Panc1 (cell line): ENCODE measurements at regions not wholly inside any gene's neighbourhood (a gene's known extent, or its start where the extent isn't known, plus 50 kb on each side); places are given as distances from the start of the nearest gene placed in this dataset.

Experiments used
- ATAC-seq: fragments of 200-7000 bp; cut with Tn5 transposase; 2 replicates; pipeline ENCODE4 v1.9.1; 2020; ENCODE audit warnings: mild to moderate bottlenecking, moderate library complexity
- BruUV-seq: library from RNA; stranded (reverse); fragments of 400-500 nt; replicated peaks from 2 replicates; lab custom pipeline; 2021; lab: Mats Ljungman, UMichigan
- CTCF ChIA-PET: fragments of 300-600 bp; sonication (Branson Sonifier 250); formaldehyde crosslinking; loops from one replicate; lab custom pipeline; 2022; ENCODE audit warnings: antibody characterized with exemption; lab: Charles Lee
- POLR2A ChIA-PET: fragments of 300-600 bp; sonication (Branson Sonifier 250); formaldehyde crosslinking; loops from one replicate; lab custom pipeline; 2022; ENCODE audit warnings: antibody characterized with exemption; lab: Charles Lee
- DNase-seq: peaks from one replicate; pipeline ENCODE4 v3.0.0-alpha.2; 2010; ENCODE audit warnings: low read depth, low spot score
- H3K27ac ChIP-seq: 2 replicates; pipeline ENCODE4 v1.5.1; 2011; ENCODE audit warnings: mild to moderate bottlenecking, low read length, inconsistent platforms
- H3K27me3 ChIP-seq: fragments of 200-500 bp; sonication (Bioruptor generic); 2 replicates; pipeline ENCODE4 v1.6.0; 2014; ENCODE audit warnings: low read length, inconsistent platforms; ENCODE audit not compliant: control insufficient read depth, insufficient read depth
- H3K36me3 ChIP-seq: fragments of 200-500 bp; sonication (Bioruptor generic); 2 replicates; pipeline ENCODE4 v1.5.1; 2014; ENCODE audit warnings: inconsistent platforms, mild to moderate bottlenecking, low read length, moderate library complexity; ENCODE audit not compliant: control insufficient read depth, insufficient read depth
- H3K4me1 ChIP-seq: 2 replicates; pipeline ENCODE4 v1.5.1; 2011; ENCODE audit warnings: inconsistent platforms, mild to moderate bottlenecking, low read length, moderate library complexity; ENCODE audit not compliant: control insufficient read depth, insufficient read depth
- H3K4me3 ChIP-seq, 2 experiments: 2 replicates each; pipeline ENCODE4 v1.5.1; 2011 to 2012; ENCODE audit warnings: low read depth in 2 of 2, low read length in 2 of 2, mild to moderate bottlenecking in 2 of 2, inconsistent platforms in 1 of 2, moderate library complexity in 1 of 2
- H3K9me3 ChIP-seq: fragments of 200-500 bp; sonication (Bioruptor generic); 2 replicates; pipeline ENCODE4 v1.5.1; 2014; ENCODE audit warnings: low read depth, mild to moderate bottlenecking, inconsistent platforms, low read length, moderate library complexity; ENCODE audit not compliant: control insufficient read depth, insufficient read depth
- CTCF ChIP-seq: fragments of 450-650 bp; IDR thresholded peaks from 2 replicates; pipeline ENCODE4 v1.5.1; 2017; ENCODE audit warnings: mild to moderate bottlenecking
- POLR2AphosphoS5 ChIP-seq: IDR thresholded peaks from 2 replicates; pipeline ENCODE4 v1.6.1; 2012; ENCODE audit warnings: mild to moderate bottlenecking, low read depth, low read length, moderate library complexity
- SIN3A ChIP-seq: IDR thresholded peaks from 2 replicates; pipeline ENCODE4 v1.6.1; 2012; ENCODE audit warnings: low read depth, mild to moderate bottlenecking, low read length, moderate library complexity, borderline replicate concordance; ENCODE audit not compliant: insufficient read depth
- TCF7L2 ChIP-seq: IDR thresholded peaks from 2 replicates; pipeline ENCODE4 v1.6.1; 2011; ENCODE audit warnings: mild to moderate bottlenecking, low read depth, low read length, inconsistent platforms
- in situ Hi-C: cut with HindIII; loops from 2 replicates; pipeline ENCODE4 v1.10.0; 2016; ENCODE audit warnings: low sequenced_read_pairs, low pct_unique_long_range_greater_than_20kb
- intact Hi-C: fragments of 100-400 bp; cut with micrococcal nuclease; formaldehyde crosslinking; loops from one replicate; pipeline ENCODE4 v1.10.0; 2022; ENCODE audit not compliant: unreplicated experiment
- TF ChIP-seq, protein P1 (sequence below), 2 experiments: IDR thresholded peaks; 2 replicates each; pipeline ENCODE4 v1.6.1; 2011 to 2012; ENCODE audit warnings: low read depth in 2 of 2, control low read depth in 1 of 2, low read length in 1 of 2, mild to moderate bottlenecking in 1 of 2, moderate library complexity in 1 of 2; ENCODE audit not compliant: insufficient read depth in 1 of 2

- no TSS peak for BruUV-seq
- no peaks in the 10 kb centered on the region for H3K36me3 ChIP-seq
- TF ChIP-seq SIN3A (no peak), CTCF (no peak), POLR2AphosphoS5 (no peak), TCF7L2 (no peak)
- TF ChIP-seq, protein P1, sequence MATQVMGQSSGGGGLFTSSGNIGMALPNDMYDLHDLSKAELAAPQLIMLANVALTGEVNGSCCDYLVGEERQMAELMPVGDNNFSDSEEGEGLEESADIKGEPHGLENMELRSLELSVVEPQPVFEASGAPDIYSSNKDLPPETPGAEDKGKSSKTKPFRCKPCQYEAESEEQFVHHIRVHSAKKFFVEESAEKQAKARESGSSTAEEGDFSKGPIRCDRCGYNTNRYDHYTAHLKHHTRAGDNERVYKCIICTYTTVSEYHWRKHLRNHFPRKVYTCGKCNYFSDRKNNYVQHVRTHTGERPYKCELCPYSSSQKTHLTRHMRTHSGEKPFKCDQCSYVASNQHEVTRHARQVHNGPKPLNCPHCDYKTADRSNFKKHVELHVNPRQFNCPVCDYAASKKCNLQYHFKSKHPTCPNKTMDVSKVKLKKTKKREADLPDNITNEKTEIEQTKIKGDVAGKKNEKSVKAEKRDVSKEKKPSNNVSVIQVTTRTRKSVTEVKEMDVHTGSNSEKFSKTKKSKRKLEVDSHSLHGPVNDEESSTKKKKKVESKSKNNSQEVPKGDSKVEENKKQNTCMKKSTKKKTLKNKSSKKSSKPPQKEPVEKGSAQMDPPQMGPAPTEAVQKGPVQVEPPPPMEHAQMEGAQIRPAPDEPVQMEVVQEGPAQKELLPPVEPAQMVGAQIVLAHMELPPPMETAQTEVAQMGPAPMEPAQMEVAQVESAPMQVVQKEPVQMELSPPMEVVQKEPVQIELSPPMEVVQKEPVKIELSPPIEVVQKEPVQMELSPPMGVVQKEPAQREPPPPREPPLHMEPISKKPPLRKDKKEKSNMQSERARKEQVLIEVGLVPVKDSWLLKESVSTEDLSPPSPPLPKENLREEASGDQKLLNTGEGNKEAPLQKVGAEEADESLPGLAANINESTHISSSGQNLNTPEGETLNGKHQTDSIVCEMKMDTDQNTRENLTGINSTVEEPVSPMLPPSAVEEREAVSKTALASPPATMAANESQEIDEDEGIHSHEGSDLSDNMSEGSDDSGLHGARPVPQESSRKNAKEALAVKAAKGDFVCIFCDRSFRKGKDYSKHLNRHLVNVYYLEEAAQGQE (IDR thresholded peaks at IDR 0.05; ENCODE audit: insufficient read depth in 1 of 2, low read depth in 2 of 2, low read length in 1 of 2): no peak
- intact Hi-C loops: no loop called here
- no peak overlapping the region for H3K27ac ChIP-seq
- in situ Hi-C loops: no loop called here
- ATAC-seq: no peak
- ChIA-PET POLR2A (no interaction called here), CTCF (no interaction called here)
- H3K9me3 ChIP-seq: no peaks in the 10 kb centered on the region
- no peaks in the 10 kb centered on the region for H3K4me1 ChIP-seq
- H3K4me3 ChIP-seq: no peak overlapping the region
- H3K27me3 ChIP-seq: 0 out of 2 replicates have a peak, but pooled peaks cover 4% of the 10 kb centered on the region
- DNase-seq: no peak
Observed at GRCh38 chr19:29128203-29128602, 84.7 kb downstream of the UQCRFS1 start.

- CTCF ChIA-PET: no interaction called here
- no peak for ATAC-seq
Observed at GRCh38 chr19:29122185-29122584, 90.8 kb downstream of the UQCRFS1 start.

More at GRCh38 chr19:29122185-29122584, 90.8 kb downstream of the UQCRFS1 start:
- TF ChIP-seq POLR2AphosphoS5 (no peak), CTCF (no peak), TCF7L2 (no peak), SIN3A (no peak)
- TF ChIP-seq, protein P1 (IDR thresholded peaks at IDR 0.05; ENCODE audit: insufficient read depth in 1 of 2, low read depth in 2 of 2, low read length in 1 of 2): no peak
- in situ Hi-C loops (no loop called here), intact Hi-C loops (no loop called here)
- Histone ChIP-seq H3K36me3 (no peaks in the 10 kb centered on the region), H3K9me3 (no peaks in the 10 kb centered on the region), H3K4me3 (no peak overlapping the region), H3K27ac (no peak overlapping the region), H3K27me3 (peaks cover 9% of the 10 kb centered on the region; the same call in 1 of the 2 replicates), H3K4me1 (no peaks in the 10 kb centered on the region)
- DNase-seq: no peak
- no TSS peak for BruUV-seq
- POLR2A ChIA-PET: no interaction called here
